GM19438 (cell line): ENCODE measurements at regions not wholly inside any gene's neighbourhood (a gene's known extent, or its start where the extent isn't known, plus 50 kb on each side); places are given as distances from the start of the nearest gene placed in this dataset.

ENCODE experiments used
- ATAC-seq: cut with Tn5 transposase; IDR thresholded peaks from one replicate; pipeline ENCODE4 v1.9.1; 2021; ENCODE audit warnings: low read depth; ENCODE audit not compliant: unreplicated experiment

DNA sequence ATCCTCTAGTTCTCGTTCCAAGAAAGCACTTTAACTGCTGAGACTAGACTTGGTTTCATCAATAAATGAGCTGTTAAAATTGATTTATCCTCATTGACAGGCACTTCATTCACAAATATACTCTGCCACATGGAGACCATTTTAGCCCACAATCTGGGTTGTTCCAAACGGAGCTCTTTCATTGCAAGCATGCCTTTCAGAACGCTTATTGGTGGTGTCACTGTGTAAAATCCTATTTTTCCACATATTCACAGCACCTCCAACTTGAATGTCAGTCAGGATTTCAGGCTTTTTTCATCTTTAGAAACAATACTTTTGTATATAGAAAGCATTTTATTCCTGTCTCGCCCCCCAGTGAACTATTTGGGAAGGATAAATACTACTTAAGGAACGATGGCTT is 424.7 kb upstream of the NRP1 start:
- ATAC-seq, result no peak

DNA sequence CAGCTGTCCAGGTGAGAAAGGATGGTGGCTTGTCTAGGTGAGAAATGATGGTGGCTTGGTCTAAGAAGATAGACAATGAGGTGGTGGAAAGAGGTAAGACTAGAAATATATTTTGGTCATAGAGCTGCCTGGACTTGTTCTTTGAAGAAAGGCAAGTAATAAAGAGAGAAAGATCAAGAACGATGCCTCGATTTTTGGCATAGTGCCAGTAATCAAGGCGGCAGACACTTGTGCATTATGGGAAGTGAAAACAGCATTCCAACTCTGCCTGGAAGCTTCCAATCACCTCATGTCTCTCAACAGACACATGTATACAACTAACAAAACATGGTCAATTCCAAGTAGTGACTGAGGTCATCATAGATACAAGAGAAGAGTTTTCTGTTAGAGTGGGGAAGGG is 423.8 kb upstream of the NRP1 start:
- no peak for ATAC-seq

GRCh38 chr10:33754052-33754451 is 419.6 kb upstream of the NRP1 start:
- no peak for ATAC-seq

- no peak for ATAC-seq
Measured at GRCh38 chr10:33753389-33753788, 418.9 kb upstream of the NRP1 start.

- ATAC-seq, result no peak
Measured at GRCh38 chr10:33749790-33750189, 415.3 kb upstream of the NRP1 start.

GRCh38 chr10:33749067-33749735 is 414.7 kb upstream of the NRP1 start:
- no peak for ATAC-seq

DNA sequence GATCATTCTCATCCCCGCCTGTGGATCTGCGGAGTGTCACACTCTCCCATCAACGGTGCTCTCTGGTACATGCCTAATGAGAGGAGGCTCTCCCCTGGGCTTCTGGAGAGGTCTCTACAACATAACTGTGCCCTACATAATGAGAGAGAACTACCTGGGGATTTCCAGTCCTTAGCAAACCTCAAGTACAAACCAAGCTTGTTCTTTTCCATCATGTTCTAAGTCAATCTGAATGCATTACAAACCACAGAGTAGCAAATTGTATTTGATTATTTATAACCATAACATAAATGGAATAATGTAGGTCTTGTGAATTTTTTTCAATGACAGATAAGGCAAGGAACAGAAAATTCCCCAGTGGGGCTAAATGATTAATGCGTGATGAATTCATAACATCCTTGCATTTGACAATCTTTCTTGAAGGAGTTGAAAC is 412.4 kb upstream of the NRP1 start:
- ATAC-seq, result no peak

GRCh38 chr10:33746186-33746585 is 411.7 kb upstream of the NRP1 start:
- no peak for ATAC-seq

GRCh38 chr10:33743429-33743857 is 409.0 kb upstream of the NRP1 start:
- no peak for ATAC-seq

DNA sequence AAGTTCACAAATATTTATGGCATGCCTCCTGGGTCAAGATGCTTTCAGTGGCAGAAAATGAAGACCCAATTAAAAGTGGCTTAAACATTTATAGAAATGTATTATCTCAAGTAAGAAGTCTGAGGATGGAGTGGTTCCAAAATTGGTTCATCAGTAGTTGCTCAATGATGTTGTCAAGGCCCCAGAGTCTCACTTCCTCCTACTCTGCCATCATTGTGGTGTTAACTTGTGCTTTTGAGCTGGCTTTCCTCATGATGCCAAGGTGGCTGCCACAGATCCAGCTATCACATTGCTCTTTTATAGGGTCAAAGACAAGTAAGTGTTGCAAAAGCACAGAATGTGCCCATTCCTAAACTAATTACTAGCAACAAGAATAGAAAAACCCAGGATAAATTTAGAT is 404.6 kb upstream of the NRP1 start:
- ATAC-seq, result no peak

- no peak for ATAC-seq
Measured at GRCh38 chr10:33735464-33735923, 401.0 kb upstream of the NRP1 start.

DNA sequence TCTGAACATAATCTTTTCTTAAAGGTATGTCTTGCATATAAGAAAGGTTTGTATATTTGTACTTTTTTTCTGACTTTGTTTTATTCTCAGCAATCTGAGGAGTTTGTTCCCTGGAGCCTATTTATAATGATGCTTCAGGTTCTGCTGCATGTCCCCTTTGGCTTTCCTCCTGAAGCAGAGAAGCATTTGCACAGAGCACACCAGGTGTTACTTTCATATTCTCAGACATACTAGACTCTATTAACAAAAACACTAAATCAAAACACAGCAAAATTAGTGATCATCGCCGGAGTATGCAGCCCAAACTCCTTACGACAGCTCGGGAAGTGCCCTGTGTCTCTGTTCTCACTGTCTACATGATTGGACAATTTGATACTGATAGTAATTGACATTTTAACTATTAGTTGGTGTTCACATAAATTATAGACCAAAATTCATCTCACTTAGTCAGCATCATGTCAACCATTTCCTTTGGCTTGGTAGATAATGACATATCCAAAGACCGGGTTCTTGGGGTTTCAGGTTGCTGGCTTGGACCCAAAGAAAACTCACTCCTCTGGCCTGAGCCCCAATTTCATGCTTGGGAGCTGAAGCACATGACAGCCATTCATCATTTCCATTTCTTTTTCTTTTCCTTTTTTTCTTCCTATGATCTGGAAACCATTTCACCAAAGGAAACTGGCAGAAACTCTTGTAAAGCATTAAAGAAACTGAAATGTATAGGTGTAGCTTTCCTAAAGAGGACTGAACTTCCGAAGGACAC is 400.1 kb upstream of the NRP1 start:
- no peak for ATAC-seq

DNA sequence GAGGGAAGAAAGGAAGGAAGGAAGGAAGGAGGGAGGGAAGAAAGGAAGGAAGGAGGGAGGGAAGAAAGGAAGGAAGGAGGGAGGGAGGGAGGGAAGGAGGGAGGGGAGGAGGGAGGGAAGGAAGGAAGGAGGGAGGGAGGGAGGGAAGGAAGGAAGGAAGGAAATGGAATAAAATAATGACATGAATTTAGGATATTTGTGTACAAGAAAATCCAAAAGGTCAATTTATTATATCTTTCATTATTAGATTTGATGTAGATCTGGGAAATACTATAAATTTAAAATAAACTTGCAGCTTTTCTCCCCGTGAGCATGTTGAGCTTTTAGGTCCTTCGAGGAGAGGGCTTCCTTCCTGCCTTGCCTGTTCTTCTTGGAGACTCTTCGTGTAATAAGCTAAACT is 398.6 kb upstream of the NRP1 start:
- no peak for ATAC-seq

- ATAC-seq, result no peak
Measured at GRCh38 chr10:33732161-33732680, 397.8 kb upstream of the NRP1 start.

GRCh38 chr10:33731322-33731721 is 396.9 kb upstream of the NRP1 start:
- ATAC-seq, result no peak

DNA sequence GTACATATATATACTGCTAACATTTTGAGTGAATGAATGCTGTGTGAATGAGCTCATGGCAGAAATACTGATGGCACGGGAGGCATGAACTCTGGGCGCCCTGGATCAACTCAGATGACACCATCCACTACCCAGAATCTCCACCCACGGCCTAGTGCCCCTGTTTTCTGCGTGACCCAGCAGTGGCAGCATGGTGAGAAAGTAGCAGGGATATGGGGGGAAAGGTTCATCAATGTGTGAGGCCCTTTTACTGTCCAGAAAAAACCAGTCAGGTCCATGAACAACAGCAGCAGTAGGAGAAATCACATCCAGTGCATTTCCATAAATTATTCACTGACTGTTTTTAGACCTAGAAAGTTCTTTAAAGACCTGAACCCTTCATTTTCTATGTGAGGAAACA is 391.0 kb upstream of the NRP1 start:
- ATAC-seq, result no peak

DNA sequence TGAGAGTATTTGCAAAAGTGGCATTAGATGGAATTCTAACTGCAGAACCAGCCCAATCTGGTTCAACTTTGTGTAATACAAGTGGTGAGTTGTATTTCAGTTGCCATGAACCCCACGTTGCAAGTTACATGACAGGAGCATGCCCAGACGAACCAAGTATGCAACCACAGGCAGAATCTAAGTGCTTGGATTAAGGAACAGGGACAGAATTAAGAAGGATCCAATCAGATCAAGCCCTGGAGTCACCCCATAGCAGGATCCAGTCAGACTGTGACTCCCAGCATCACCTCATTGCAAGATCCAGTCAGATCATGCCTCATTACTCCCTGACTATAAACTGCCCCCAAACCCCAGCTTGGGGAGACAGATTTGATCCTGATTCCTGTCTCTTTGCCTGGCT is 388.7 kb upstream of the NRP1 start:
- ATAC-seq, result no peak

DNA sequence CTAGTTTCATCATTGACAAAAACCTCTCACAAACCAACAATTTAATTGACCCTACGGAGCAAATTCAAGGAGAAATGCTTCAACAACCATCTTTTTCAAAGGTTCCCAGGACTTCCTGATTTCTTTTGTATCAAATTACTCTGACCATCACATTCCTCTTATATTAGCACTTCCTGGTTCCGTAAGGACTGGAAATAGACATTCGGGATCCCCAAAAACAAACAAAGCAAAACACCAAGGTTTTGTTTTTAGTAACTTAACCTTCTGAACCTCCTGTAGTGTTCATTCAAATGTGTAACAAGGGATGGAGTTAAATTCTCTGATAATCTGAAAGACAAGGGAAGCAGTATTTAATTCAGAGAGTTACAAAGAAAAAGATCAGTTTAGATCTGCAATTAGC is 387.6 kb upstream of the NRP1 start:
- no peak for ATAC-seq

GRCh38 chr10:33721509-33721908 is 387.0 kb upstream of the NRP1 start:
- no peak for ATAC-seq

DNA sequence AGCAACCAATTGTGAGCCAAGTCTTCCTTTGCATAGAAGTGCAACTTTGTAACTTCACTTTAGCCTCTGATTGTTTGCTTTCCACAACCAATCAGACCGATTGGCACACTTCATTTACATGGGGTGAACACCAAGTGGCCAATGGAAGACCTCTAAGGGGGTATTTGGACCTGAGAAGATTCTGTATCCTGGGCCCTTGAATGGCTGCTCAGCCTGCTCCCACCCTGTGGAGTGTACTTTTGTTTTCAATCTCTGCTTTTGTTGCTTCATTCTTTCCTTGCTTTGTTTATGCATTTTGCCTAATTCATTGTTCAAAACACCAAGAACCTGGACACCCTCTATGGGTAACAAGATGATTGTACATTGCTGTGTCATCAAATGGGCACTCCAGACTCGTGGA is 385.7 kb upstream of the NRP1 start:
- no peak for ATAC-seq

DNA sequence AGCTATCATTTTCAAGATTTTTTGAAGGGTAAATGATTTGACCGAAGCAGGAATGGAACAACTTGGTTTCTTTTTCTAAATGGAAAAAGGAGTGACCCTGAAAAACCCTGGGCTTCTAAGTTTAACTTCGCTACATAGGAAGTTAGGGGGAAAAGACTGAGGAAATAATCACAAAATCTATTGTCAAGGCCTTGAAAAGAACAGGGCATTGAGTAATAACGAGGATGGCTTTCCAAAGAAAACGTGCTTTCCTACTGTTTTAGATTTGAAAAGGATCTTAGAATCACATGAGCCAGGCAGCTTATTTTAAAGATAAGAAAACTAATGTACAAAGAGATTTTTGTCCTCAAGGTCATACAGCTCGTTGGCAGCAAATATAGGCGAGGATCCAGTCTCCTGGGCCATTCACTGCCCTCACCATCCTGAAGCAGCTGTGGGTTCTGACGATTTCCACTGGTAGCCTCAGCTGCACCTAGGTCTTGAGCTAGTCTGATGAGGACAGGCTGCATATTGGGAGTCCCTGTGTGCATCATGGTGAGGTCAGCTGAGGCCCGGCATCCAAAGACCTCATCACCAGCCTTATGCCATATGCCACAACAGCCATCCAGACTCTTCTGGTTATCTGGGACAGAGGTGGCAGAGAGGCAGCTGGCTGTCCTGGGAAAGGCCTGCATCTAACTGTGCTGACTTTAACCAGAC is 384.7 kb upstream of the NRP1 start:
- ATAC-seq, result no peak
